AG09319 (cell line): ENCODE measurements at regions not wholly inside any gene's neighbourhood (a gene's known extent, or its start where the extent isn't known, plus 50 kb on each side); places are given as distances from the start of the nearest gene placed in this dataset.

Source experiments
- DNase-seq: peaks from one replicate; pipeline ENCODE4 v3.0.0-alpha.2; 2010; ENCODE audit warnings: low read depth; ENCODE audit errors: extremely low read depth
- CTCF ChIP-seq: IDR thresholded peaks from 2 replicates; pipeline ENCODE4 v1.5.1; 2011; ENCODE audit warnings: low read depth, mild to moderate bottlenecking, inconsistent platforms, low read length, moderate library complexity

- DNase-seq, result no peak
- TF ChIP-seq CTCF, result no peak
Measured at GRCh38 chr14:99040711-99041110, 231.3 kb downstream of the BCL11B start.

GRCh38 chr14:99041141-99041819 lies 230.7 kb downstream of the BCL11B start:
- no peak for DNase-seq
- TF ChIP-seq CTCF, result no peak

- DNase-seq, result no peak
- no peak for TF ChIP-seq CTCF
Measured at GRCh38 chr14:99041820-99042174, 230.2 kb downstream of the BCL11B start.

- TF ChIP-seq CTCF, result no peak
- DNase-seq, result no peak
Measured at GRCh38 chr14:99042381-99043266, 229.4 kb downstream of the BCL11B start.

GRCh38 chr14:99043267-99043615 lies 228.8 kb downstream of the BCL11B start:
- DNase-seq, result no peak
- TF ChIP-seq CTCF, result no peak

- DNase-seq, result no peak
- TF ChIP-seq CTCF, result no peak
Measured at GRCh38 chr14:99043756-99044155, 228.2 kb downstream of the BCL11B start.

- no peak for DNase-seq
- TF ChIP-seq CTCF, result no peak
Measured at GRCh38 chr14:99047441-99048031, 224.5 kb downstream of the BCL11B start.
